ENCODE measurements at regions not wholly inside any gene's neighbourhood (a gene's known extent, or its start where the extent isn't known, plus 50 kb on each side); places are given as distances from the start of the nearest gene placed in this dataset.

GRCh38 chr2:101546376-101547058, 71.6 kb upstream of the RFX8 start:
- DNase-seq = no peak
- Histone ChIP-seq H3K9me3 (ENCODE audit: severe bottlenecking) (no peaks in the 10 kb centered on the region), H3K27ac (no peak overlapping the region), H3K36me3 (no peaks in the 10 kb centered on the region), H3K27me3 (ENCODE audit: insufficient read depth, low read depth, severe bottlenecking) (no peaks in the 10 kb centered on the region), H3K4me3 (ENCODE audit: low read depth, low read length) (no peak overlapping the region)
- TF ChIP-seq CTCF (IDR thresholded peaks at IDR 0.05; ENCODE audit: low read depth, low read length) = no peak

- no peak for TF ChIP-seq CTCF (IDR thresholded peaks at IDR 0.05; ENCODE audit: low read depth, low read length)
- no peak for DNase-seq
- Histone ChIP-seq H3K4me3 (ENCODE audit: low read depth, low read length) (no peak overlapping the region), H3K9me3 (ENCODE audit: severe bottlenecking) (no peaks in the 10 kb centered on the region), H3K27me3 (ENCODE audit: insufficient read depth, low read depth, severe bottlenecking) (no peaks in the 10 kb centered on the region), H3K27ac (no peak overlapping the region), H3K36me3 (no peaks in the 10 kb centered on the region)
Measured at GRCh38 chr2:101545950-101546349, 71.0 kb upstream of the RFX8 start.

- TF ChIP-seq CTCF (IDR thresholded peaks at IDR 0.05; ENCODE audit: low read depth, low read length) = no peak
- no peaks in the 10 kb centered on the region for H3K36me3 ChIP-seq
- no peaks in the 10 kb centered on the region for H3K27me3 ChIP-seq (ENCODE audit: insufficient read depth, low read depth, severe bottlenecking)
- DNase-seq = no peak
- no peak overlapping the region for H3K4me3 ChIP-seq (ENCODE audit: low read depth, low read length)
- H3K9me3 ChIP-seq (ENCODE audit: severe bottlenecking) = no peaks in the 10 kb centered on the region
- no peak overlapping the region for H3K27ac ChIP-seq
Measured at GRCh38 chr2:101540518-101540917, 65.6 kb upstream of the RFX8 start.

GRCh38 chr2:101538076-101538475, 63.2 kb upstream of the RFX8 start:
- no peak for DNase-seq
- no peaks in the 10 kb centered on the region for H3K36me3 ChIP-seq
- no peak overlapping the region for H3K4me3 ChIP-seq (ENCODE audit: low read depth, low read length)
- H3K9me3 ChIP-seq (ENCODE audit: severe bottlenecking) = no peaks in the 10 kb centered on the region
- TF ChIP-seq CTCF (IDR thresholded peaks at IDR 0.05; ENCODE audit: low read depth, low read length) = no peak
- no peak overlapping the region for H3K27ac ChIP-seq
- no peaks in the 10 kb centered on the region for H3K27me3 ChIP-seq (ENCODE audit: insufficient read depth, low read depth, severe bottlenecking)

- no peak for TF ChIP-seq CTCF (IDR thresholded peaks at IDR 0.05; ENCODE audit: low read depth, low read length)
- DNase-seq = no peak
- Histone ChIP-seq H3K27me3 (ENCODE audit: insufficient read depth, low read depth, severe bottlenecking) (no peaks in the 10 kb centered on the region), H3K9me3 (ENCODE audit: severe bottlenecking) (no peaks in the 10 kb centered on the region), H3K4me3 (ENCODE audit: low read depth, low read length) (no peak overlapping the region), H3K36me3 (no peaks in the 10 kb centered on the region), H3K27ac (no peak overlapping the region)
Measured at GRCh38 chr2:101534149-101534611, 59.3 kb upstream of the RFX8 start.
